ENCODE measurements at regions not wholly inside any gene's neighbourhood (a gene's known extent, or its start where the extent isn't known, plus 50 kb on each side); places are given as distances from the start of the nearest gene placed in this dataset.

- no peak for TF ChIP-seq CTCF (conservative IDR thresholded peaks at IDR 0.05; ENCODE audit: low read depth, low read length)
- no peak for TF ChIP-seq EZH2 (IDR thresholded peaks at IDR 0.05; ENCODE audit: borderline replicate concordance, low read depth, low read length, poor library complexity, severe bottlenecking)
Measured at GRCh38 chr6:140576004-140576555, 1201.6 kb upstream of the CITED2 start.

Data from A673 (cell line).